A673 (cell line): ENCODE measurements at regions not wholly inside any gene's neighbourhood (a gene's known extent, or its start where the extent isn't known, plus 50 kb on each side); places are given as distances from the start of the nearest gene placed in this dataset.
"Not testable (repeated sequence)": the region's sequence is repeated elsewhere in the genome, so short reads cannot be mapped to it uniquely, and the experiment has no call there.

Source experiments
- BruUV-seq: library from RNA; stranded (reverse); fragments of 400-500 nt; replicated peaks from 2 replicates; lab custom pipeline; 2021; lab: Mats Ljungman, UMichigan
- CTCF ChIA-PET: fragments of 300-600 bp; sonication (Branson Sonifier 250); formaldehyde crosslinking; loops from one replicate; lab custom pipeline; 2022; ENCODE audit warnings: antibody characterized with exemption; lab: Charles Lee
- POLR2A ChIA-PET: fragments of 300-600 bp; sonication (Branson Sonifier 250); formaldehyde crosslinking; loops from one replicate; lab custom pipeline; 2022; ENCODE audit warnings: antibody characterized with exemption; ENCODE audit not compliant: low non-redundant PET; lab: Charles Lee
- DNase-seq: peaks from one replicate; pipeline ENCODE4 v3.0.0-alpha.2; 2015; ENCODE audit warnings: low spot score
- H3K27ac ChIP-seq: fragments of 200-600 bp; sonication (generic); 2 replicates; pipeline ENCODE4 v1.5.1; 2016; ENCODE audit warnings: mixed run types, low read depth, mild to moderate bottlenecking, mixed read lengths, antibody characterized with exemption, low read length; ENCODE audit not compliant: poor library complexity, severe bottlenecking
- H3K27me3 ChIP-seq: fragments of 200-600 bp; sonication (generic); replicated peaks from 2 replicates; pipeline ENCODE4 v1.6.1; 2017; ENCODE audit warnings: mixed run types, low read depth, mild to moderate bottlenecking, mixed read lengths, antibody characterized with exemption, low read length; ENCODE audit not compliant: insufficient read depth, poor library complexity
- H3K36me3 ChIP-seq: fragments of 200-600 bp; sonication (generic); 2 replicates; pipeline ENCODE4 v1.6.1; 2016; ENCODE audit warnings: mixed run types, mild to moderate bottlenecking, mixed read lengths, antibody characterized with exemption, low read length; ENCODE audit not compliant: insufficient read depth, poor library complexity, severe bottlenecking
- H3K4me1 ChIP-seq: fragments of 200-600 bp; sonication (generic); 2 replicates; pipeline ENCODE4 v1.6.1; 2017; ENCODE audit warnings: mixed run types, mild to moderate bottlenecking, mixed read lengths, antibody characterized with exemption, low read length; ENCODE audit not compliant: insufficient read depth, poor library complexity, severe bottlenecking
- H3K4me3 ChIP-seq: fragments of 200-600 bp; sonication (generic); 2 replicates; pipeline ENCODE4 v1.5.1; 2016; ENCODE audit warnings: low read depth, mixed run types, mild to moderate bottlenecking, mixed read lengths, low read length; ENCODE audit not compliant: poor library complexity, severe bottlenecking
- H3K9me3 ChIP-seq: fragments of 200-600 bp; sonication (generic); 2 replicates; pipeline ENCODE4 v1.6.1; 2016; ENCODE audit warnings: mixed run types, low read depth, mild to moderate bottlenecking, mixed read lengths, antibody characterized with exemption, low read length; ENCODE audit not compliant: poor library complexity, severe bottlenecking
- EZH2 ChIP-seq: fragments of 200-600 bp; sonication (generic); IDR thresholded peaks from 2 replicates; pipeline ENCODE4 v1.6.1; 2017; ENCODE audit warnings: borderline replicate concordance, low read depth, mild to moderate bottlenecking, mixed read lengths, antibody characterized with exemption, low read length; ENCODE audit not compliant: poor library complexity, severe bottlenecking
- intact Hi-C: fragments of 100-400 bp; cut with micrococcal nuclease; formaldehyde crosslinking; loops from one replicate; pipeline ENCODE4 v1.10.0; 2022; ENCODE audit not compliant: unreplicated experiment
- TF ChIP-seq, protein P1 (sequence below): fragments of 300-800, 200-600 bp; sonication (generic); conservative IDR thresholded peaks from 2 replicates; pipeline ENCODE4 v1.5.1; 2017; ENCODE audit warnings: low read depth, mild to moderate bottlenecking, antibody characterized with exemption, low read length, moderate library complexity, mixed read lengths

DNA sequence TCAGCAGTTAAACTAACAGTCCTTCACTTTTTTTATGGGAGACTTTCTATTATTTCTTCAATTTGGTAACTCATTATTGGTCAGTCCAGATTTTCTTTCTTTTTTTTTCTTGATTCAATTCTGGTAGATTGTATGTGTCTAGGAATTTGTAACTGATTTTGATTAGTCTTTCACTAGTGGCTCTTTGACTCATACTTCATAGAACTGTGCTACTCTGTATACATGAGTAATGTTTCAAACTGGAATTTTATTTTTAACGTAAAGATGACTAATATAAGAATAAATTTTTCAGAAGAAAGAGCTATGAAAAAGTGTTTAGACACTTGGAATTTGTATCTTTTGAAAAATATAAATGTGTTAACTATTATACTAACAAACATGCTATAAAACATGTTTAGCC lies 813.0 kb downstream of the TRAM1L1 start:
- CTCF ChIA-PET: no interaction called here
- DNase-seq: no peak
- Histone ChIP-seq H3K27ac (no peak overlapping the region), H3K4me1 (no peaks in the 10 kb centered on the region), H3K36me3 (no peaks in the 10 kb centered on the region), H3K27me3 (no peaks in the 10 kb centered on the region), H3K4me3 (no peak overlapping the region), H3K9me3 (peaks cover 11% of the 10 kb centered on the region)
- POLR2A ChIA-PET: no interaction called here
- TF ChIP-seq, protein P1, sequence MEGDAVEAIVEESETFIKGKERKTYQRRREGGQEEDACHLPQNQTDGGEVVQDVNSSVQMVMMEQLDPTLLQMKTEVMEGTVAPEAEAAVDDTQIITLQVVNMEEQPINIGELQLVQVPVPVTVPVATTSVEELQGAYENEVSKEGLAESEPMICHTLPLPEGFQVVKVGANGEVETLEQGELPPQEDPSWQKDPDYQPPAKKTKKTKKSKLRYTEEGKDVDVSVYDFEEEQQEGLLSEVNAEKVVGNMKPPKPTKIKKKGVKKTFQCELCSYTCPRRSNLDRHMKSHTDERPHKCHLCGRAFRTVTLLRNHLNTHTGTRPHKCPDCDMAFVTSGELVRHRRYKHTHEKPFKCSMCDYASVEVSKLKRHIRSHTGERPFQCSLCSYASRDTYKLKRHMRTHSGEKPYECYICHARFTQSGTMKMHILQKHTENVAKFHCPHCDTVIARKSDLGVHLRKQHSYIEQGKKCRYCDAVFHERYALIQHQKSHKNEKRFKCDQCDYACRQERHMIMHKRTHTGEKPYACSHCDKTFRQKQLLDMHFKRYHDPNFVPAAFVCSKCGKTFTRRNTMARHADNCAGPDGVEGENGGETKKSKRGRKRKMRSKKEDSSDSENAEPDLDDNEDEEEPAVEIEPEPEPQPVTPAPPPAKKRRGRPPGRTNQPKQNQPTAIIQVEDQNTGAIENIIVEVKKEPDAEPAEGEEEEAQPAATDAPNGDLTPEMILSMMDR: no peak
- no peak for TF ChIP-seq EZH2
- intact Hi-C loops: no loop called here
- no TSS peak for BruUV-seq

DNA sequence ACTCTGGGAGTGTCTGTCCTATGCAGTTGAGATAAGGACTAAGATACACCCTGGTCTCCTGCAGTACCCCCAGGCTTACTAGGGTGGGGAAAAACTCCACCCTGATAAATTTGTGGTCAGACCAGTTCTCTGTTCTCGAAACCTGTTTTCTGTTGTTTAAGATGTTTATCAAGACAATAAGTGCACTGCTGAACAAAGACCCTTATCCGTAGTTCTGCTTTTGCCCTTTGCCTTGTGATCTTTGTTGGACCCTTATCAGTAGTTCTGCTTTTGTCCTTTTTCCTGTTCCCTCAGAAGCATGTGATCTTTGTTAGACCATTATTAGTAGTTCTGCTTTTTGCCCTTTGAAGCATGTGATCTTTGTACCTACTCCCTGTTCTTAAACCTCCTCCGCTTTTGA lies 824.4 kb downstream of the TRAM1L1 start:
- CTCF ChIA-PET: not testable (repeated sequence)

DNA sequence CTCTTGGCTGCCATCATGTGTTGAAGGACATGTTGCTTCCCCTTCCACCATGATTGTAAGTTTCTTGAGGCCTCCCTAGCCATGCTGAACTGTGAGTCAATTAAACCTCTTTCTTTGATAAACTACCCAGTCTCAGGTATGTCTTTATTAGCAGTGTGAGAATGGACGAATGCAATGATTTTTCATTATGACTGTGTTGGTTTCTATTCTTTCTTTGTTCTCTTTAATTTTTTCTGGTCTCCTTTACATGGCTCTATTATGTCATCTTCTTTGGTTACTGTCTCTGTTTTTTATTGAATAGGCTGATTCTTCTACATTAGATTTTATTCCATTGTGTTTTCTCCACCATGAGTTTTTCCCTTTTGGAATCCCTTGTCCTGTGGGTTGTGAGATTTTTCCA lies 840.6 kb downstream of the TRAM1L1 start:
- BruUV-seq: no TSS peak
- Histone ChIP-seq H3K4me1 (no peaks in the 10 kb centered on the region), H3K9me3 (no peaks in the 10 kb centered on the region), H3K27me3 (no peaks in the 10 kb centered on the region), H3K36me3 (no peaks in the 10 kb centered on the region), H3K4me3 (no peak overlapping the region), H3K27ac (no peak overlapping the region)
- intact Hi-C loops: no loop called here
- CTCF ChIA-PET: no interaction called here
- POLR2A ChIA-PET: no interaction called here
- DNase-seq: no peak
- no peak for TF ChIP-seq EZH2
- TF ChIP-seq, protein P1: no peak

More for the DNA sequence above, 824.4 kb downstream of the TRAM1L1 start:
- POLR2A ChIA-PET, H3K4me1 ChIP-seq, intact Hi-C loops, H3K27ac ChIP-seq, BruUV-seq, H3K27me3 ChIP-seq, DNase-seq, H3K36me3 ChIP-seq, H3K4me3 ChIP-seq: not testable (repeated sequence)
- H3K9me3 ChIP-seq: peaks cover 14% of the 10 kb centered on the region

DNA sequence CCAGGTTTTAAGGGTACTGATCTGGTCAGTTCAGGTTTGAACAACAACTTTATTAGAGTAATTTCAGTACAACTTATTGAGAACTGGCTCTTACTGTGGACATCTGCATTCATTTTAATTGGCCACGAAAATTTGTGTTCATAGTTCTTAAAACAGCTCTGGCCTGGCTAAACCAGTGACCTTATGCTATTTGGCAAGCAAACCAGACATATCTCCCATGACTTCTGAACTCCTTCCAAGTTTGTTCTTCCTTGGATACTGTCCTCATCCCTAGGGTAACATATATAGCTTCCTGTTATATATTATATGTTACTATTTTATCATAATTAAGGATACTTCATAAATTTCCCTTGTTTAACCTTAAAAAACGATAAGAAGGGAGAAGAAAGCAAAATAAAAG lies 841.9 kb downstream of the TRAM1L1 start:
- ChIA-PET CTCF (no interaction called here), POLR2A (no interaction called here)
- Histone ChIP-seq H3K4me1 (no peaks in the 10 kb centered on the region), H3K36me3 (no peaks in the 10 kb centered on the region), H3K9me3 (no peaks in the 10 kb centered on the region), H3K27me3 (no peaks in the 10 kb centered on the region), H3K27ac (no peak overlapping the region), H3K4me3 (no peak overlapping the region)
- BruUV-seq: no TSS peak
- no peak for TF ChIP-seq EZH2
- TF ChIP-seq, protein P1: no peak
- intact Hi-C loops: no loop called here
- no peak for DNase-seq
